Liver (tissue), 8 donors: ENCODE measurements at regions not wholly inside any gene's neighbourhood (a gene's known extent, or its start where the extent isn't known, plus 50 kb on each side); places are given as distances from the start of the nearest gene placed in this dataset.

ENCODE experiments used
- DNase-seq: peaks from one replicate; pipeline ENCODE4 v3.0.0-alpha.2; 2017; ENCODE audit warnings: low spot score
- H3K27ac ChIP-seq, 2 donors: one replicate each; pipeline ENCODE4 v1.7.0; 2013; ENCODE audit warnings: inconsistent platforms in 2 of 2, low read length in 2 of 2, control low read depth in 1 of 2, low read depth in 1 of 2, mild to moderate bottlenecking in 1 of 2
- H3K27me3 ChIP-seq, 4 donors: one replicate each; pipeline versions ENCODE4 v1.6.1 to v1.7.0; 2013; ENCODE audit warnings: low read length in 3 of 4, inconsistent platforms in 1 of 4, mild to moderate bottlenecking in 1 of 4, moderate library complexity in 1 of 4; ENCODE audit not compliant: control insufficient read depth in 4 of 4, insufficient read depth in 4 of 4
- H3K36me3 ChIP-seq, 4 donors: one replicate each; pipeline versions ENCODE4 v1.6.1 to v1.7.0; 2013; ENCODE audit warnings: low read length in 3 of 4, mild to moderate bottlenecking in 3 of 4, low read depth in 1 of 4, moderate library complexity in 1 of 4; ENCODE audit not compliant: control insufficient read depth in 4 of 4, insufficient read depth in 3 of 4
- H3K4me1 ChIP-seq, 4 donors: one replicate each; pipeline versions ENCODE4 v1.6.1 to v1.7.0; 2013; ENCODE audit warnings: low read length in 3 of 4, mild to moderate bottlenecking in 3 of 4, moderate library complexity in 1 of 4; ENCODE audit not compliant: control insufficient read depth in 4 of 4, insufficient read depth in 4 of 4
- H3K4me3 ChIP-seq, 3 donors: one replicate each; pipeline versions ENCODE4 v1.6.1 to v1.7.0; 2013; ENCODE audit warnings: low read length in 3 of 3, control low read depth in 1 of 3, low read depth in 1 of 3, mild to moderate bottlenecking in 1 of 3
- H3K9ac ChIP-seq, 2 donors: one replicate each; pipeline ENCODE4 v1.7.0; 2013; ENCODE audit warnings: low read length in 2 of 2, mild to moderate bottlenecking in 2 of 2, moderate library complexity in 2 of 2, control low read depth in 1 of 2, low read depth in 1 of 2
- H3K9me3 ChIP-seq, 4 donors: one replicate each; pipeline versions ENCODE4 v1.6.1 to v1.7.0; 2013; ENCODE audit warnings: low read length in 3 of 4; ENCODE audit not compliant: control insufficient read depth in 4 of 4
- EGR1 ChIP-seq, 2 donors: IDR thresholded peaks; 2 replicates each; pipeline ENCODE4 v1.6.1; 2016 to 2018; ENCODE audit warnings: antibody characterized with exemption in 2 of 2, low read depth in 2 of 2
- FOXA1 ChIP-seq: IDR thresholded peaks from 2 replicates; pipeline ENCODE4 v1.6.1; 2016; ENCODE audit warnings: antibody characterized with exemption
- FOXA2 ChIP-seq: IDR thresholded peaks from 2 replicates; pipeline ENCODE4 v1.6.1; 2016; ENCODE audit warnings: antibody characterized with exemption
- GABPA ChIP-seq, 2 donors: IDR thresholded peaks in 1 of 2; conservative IDR thresholded peaks in 1 of 2; 2 replicates each; pipeline ENCODE4 v1.6.1; 2016; ENCODE audit warnings: antibody characterized with exemption in 2 of 2, mild to moderate bottlenecking in 1 of 2, moderate library complexity in 1 of 2
- HNF4A ChIP-seq, 2 donors: conservative IDR thresholded peaks; 2 replicates each; pipeline ENCODE4 v1.6.1; 2016; ENCODE audit warnings: antibody characterized with exemption in 2 of 2, mild to moderate bottlenecking in 2 of 2
- JUND ChIP-seq, 2 donors: IDR thresholded peaks; 2 replicates each; pipeline ENCODE4 v1.6.1; 2016; ENCODE audit warnings: antibody characterized with exemption in 2 of 2
- NR2F2 ChIP-seq: IDR thresholded peaks from 2 replicates; pipeline ENCODE4 v1.6.1; 2016; ENCODE audit warnings: antibody characterized with exemption
- RAD21 ChIP-seq, 2 donors: IDR thresholded peaks; 2 replicates each; pipeline ENCODE4 v1.6.1; 2016; ENCODE audit warnings: antibody characterized with exemption in 2 of 2, mild to moderate bottlenecking in 2 of 2
- RXRA ChIP-seq, 2 donors: IDR thresholded peaks; 2 replicates each; pipeline ENCODE4 v1.6.1; 2017 to 2018; ENCODE audit warnings: antibody characterized with exemption in 2 of 2, mild to moderate bottlenecking in 1 of 2
- SP1 ChIP-seq: IDR thresholded peaks from 2 replicates; pipeline ENCODE4 v1.6.1; 2018; ENCODE audit warnings: antibody characterized with exemption, mild to moderate bottlenecking
- TAF1 ChIP-seq: conservative IDR thresholded peaks from 2 replicates; pipeline ENCODE4 v1.6.1; 2016; ENCODE audit warnings: antibody characterized with exemption, mild to moderate bottlenecking
- YY1 ChIP-seq: IDR thresholded peaks from 2 replicates; pipeline ENCODE4 v1.6.1; 2016; ENCODE audit warnings: antibody characterized with exemption, mild to moderate bottlenecking
- WGBS: extraction: QIAGEN DNeasy Blood & Tissue Kit; methylation state at CpG from one replicate; pipeline ENCODE4 v1.1.7; 2013; 5-methylcytosine and 5-hydroxymethylcytosine counted together
- TF ChIP-seq, protein P1 (sequence below): IDR thresholded peaks from 2 replicates; pipeline ENCODE4 v1.6.1; 2016; ENCODE audit warnings: antibody characterized with exemption
- TF ChIP-seq, protein P2 (sequence below): IDR thresholded peaks from 2 replicates; pipeline ENCODE4 v1.6.1; 2016; ENCODE audit warnings: antibody characterized with exemption, mild to moderate bottlenecking
- TF ChIP-seq, protein P3 (sequence below): fragments of 150-350 bp; IDR thresholded peaks from 2 replicates; pipeline ENCODE4 v1.5.1; 2017; ENCODE audit warnings: improper control_type of control experiment, low read depth, low read length; ENCODE audit not compliant: missing input control
- TF ChIP-seq, protein P4 (sequence below): IDR thresholded peaks from 2 replicates; pipeline ENCODE4 v1.6.1; 2016; ENCODE audit warnings: antibody characterized with exemption
- donor health status: healthy.
- donor health status: healthy.
- donor health status: healthy.
- donor health status: healthy.
- donor health status: healthy.

DNA sequence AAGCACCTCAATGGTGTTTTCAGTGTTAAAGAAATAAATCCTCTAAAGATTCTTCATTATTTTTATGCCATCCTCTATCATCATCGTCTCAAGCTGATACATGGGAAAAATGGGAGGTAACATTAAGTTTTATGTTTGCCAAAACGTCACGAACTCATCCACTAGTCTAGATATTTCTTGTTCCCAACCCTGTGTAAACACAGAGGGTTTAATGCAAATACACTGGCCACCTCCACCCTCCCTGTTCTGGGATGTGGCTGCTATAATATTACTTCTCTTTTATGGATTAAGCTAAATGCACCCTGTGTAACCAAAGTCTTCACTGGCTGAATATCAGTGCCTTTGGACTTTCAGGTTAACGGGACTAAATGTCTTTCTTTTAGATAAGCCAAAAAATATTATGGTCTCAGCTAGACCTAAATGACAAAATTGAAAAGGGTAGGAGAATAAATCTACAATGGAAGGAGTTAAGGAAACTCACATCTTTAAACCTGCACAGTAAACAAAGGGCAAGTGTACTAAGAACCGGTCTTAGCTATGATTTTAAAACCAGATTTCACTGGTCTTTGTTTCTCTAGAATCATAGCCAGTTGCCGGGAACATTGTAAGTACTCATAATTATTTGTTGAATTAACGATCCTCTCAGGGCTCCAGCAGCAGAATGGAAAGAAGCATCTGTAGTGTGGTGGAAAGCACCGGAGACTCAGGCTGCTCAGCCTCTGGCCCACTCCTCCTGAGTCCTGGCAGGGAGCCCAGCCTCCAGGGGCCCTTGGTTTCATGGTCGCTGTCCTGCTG, 103.5 kb upstream of the NOCT start:
- no peak for TF ChIP-seq GABPA (IDR thresholded peaks at IDR 0.05 in 1 of 2, conservative IDR thresholded peaks at IDR 0.05 in 1 of 2)
- no peak for TF ChIP-seq RAD21 (IDR thresholded peaks at IDR 0.05)
- TF ChIP-seq SP1: no peak
- TF ChIP-seq, protein P1, sequence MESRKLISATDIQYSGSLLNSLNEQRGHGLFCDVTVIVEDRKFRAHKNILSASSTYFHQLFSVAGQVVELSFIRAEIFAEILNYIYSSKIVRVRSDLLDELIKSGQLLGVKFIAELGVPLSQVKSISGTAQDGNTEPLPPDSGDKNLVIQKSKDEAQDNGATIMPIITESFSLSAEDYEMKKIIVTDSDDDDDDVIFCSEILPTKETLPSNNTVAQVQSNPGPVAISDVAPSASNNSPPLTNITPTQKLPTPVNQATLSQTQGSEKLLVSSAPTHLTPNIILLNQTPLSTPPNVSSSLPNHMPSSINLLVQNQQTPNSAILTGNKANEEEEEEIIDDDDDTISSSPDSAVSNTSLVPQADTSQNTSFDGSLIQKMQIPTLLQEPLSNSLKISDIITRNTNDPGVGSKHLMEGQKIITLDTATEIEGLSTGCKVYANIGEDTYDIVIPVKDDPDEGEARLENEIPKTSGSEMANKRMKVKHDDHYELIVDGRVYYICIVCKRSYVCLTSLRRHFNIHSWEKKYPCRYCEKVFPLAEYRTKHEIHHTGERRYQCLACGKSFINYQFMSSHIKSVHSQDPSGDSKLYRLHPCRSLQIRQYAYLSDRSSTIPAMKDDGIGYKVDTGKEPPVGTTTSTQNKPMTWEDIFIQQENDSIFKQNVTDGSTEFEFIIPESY: no peak
- no peak for TF ChIP-seq HNF4A (conservative IDR thresholded peaks at IDR 0.05)
- no peak for TF ChIP-seq JUND (IDR thresholded peaks at IDR 0.05)
- TF ChIP-seq, protein P2, sequence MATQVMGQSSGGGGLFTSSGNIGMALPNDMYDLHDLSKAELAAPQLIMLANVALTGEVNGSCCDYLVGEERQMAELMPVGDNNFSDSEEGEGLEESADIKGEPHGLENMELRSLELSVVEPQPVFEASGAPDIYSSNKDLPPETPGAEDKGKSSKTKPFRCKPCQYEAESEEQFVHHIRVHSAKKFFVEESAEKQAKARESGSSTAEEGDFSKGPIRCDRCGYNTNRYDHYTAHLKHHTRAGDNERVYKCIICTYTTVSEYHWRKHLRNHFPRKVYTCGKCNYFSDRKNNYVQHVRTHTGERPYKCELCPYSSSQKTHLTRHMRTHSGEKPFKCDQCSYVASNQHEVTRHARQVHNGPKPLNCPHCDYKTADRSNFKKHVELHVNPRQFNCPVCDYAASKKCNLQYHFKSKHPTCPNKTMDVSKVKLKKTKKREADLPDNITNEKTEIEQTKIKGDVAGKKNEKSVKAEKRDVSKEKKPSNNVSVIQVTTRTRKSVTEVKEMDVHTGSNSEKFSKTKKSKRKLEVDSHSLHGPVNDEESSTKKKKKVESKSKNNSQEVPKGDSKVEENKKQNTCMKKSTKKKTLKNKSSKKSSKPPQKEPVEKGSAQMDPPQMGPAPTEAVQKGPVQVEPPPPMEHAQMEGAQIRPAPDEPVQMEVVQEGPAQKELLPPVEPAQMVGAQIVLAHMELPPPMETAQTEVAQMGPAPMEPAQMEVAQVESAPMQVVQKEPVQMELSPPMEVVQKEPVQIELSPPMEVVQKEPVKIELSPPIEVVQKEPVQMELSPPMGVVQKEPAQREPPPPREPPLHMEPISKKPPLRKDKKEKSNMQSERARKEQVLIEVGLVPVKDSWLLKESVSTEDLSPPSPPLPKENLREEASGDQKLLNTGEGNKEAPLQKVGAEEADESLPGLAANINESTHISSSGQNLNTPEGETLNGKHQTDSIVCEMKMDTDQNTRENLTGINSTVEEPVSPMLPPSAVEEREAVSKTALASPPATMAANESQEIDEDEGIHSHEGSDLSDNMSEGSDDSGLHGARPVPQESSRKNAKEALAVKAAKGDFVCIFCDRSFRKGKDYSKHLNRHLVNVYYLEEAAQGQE: no peak
- TF ChIP-seq NR2F2: no peak
- TF ChIP-seq EGR1 (IDR thresholded peaks at IDR 0.05; ENCODE audit: low read depth in 2 of 2): no peak
- TF ChIP-seq FOXA2: no peak
- no peak for TF ChIP-seq TAF1
- TF ChIP-seq, protein P3, sequence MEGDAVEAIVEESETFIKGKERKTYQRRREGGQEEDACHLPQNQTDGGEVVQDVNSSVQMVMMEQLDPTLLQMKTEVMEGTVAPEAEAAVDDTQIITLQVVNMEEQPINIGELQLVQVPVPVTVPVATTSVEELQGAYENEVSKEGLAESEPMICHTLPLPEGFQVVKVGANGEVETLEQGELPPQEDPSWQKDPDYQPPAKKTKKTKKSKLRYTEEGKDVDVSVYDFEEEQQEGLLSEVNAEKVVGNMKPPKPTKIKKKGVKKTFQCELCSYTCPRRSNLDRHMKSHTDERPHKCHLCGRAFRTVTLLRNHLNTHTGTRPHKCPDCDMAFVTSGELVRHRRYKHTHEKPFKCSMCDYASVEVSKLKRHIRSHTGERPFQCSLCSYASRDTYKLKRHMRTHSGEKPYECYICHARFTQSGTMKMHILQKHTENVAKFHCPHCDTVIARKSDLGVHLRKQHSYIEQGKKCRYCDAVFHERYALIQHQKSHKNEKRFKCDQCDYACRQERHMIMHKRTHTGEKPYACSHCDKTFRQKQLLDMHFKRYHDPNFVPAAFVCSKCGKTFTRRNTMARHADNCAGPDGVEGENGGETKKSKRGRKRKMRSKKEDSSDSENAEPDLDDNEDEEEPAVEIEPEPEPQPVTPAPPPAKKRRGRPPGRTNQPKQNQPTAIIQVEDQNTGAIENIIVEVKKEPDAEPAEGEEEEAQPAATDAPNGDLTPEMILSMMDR: no peak
- no peak for DNase-seq
- H3K4me1 ChIP-seq: peaks cover 0 to 5% (median 0%) of the 10 kb centered on the region in 4 donors
- H3K27me3 ChIP-seq: no peaks in the 10 kb centered on the region
- H3K27ac ChIP-seq: no peak overlapping the region
- H3K9ac ChIP-seq: no peak overlapping the region
- 78% methylated on average over 9 of the region's 9 CpGs for WGBS
- H3K9me3 ChIP-seq: no peaks in the 10 kb centered on the region
- H3K36me3 ChIP-seq: no peaks in the 10 kb centered on the region
- no peak overlapping the region for H3K4me3 ChIP-seq

DNA sequence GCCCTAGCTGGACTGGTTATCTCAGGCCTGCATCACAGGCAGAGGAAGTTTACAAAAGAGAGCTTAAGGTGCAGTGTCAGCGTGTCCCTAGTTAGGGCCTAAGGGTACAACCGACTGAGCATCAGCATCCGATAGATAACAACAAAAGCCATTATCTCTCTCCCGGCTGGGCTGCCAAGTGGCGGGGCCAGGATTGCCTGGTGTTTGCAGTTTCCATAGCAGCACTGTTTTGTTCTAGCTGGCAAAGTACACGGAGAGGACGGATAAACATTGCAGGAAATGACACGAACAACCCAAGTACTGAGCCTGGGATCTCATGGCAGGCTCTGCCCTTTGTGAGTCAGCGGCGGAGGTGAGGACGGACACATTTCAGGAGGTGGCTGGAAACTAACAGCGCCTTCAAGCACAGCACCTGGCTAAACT, 104.7 kb upstream of the NOCT start:
- no peaks in the 10 kb centered on the region for H3K36me3 ChIP-seq
- no peak overlapping the region for H3K4me3 ChIP-seq
- H3K27me3 ChIP-seq: no peaks in the 10 kb centered on the region
- no peaks in the 10 kb centered on the region for H3K9me3 ChIP-seq
- peak; percentile 37 for DNase-seq
- WGBS: 15% methylated on average over 12 of the region's 12 CpGs
- peaks cover 0 to 5% (median 0%) of the 10 kb centered on the region in 4 donors for H3K4me1 ChIP-seq
- H3K9ac ChIP-seq: no peak overlapping the region
- no peak overlapping the region for H3K27ac ChIP-seq
- peak; percentile 23 for TF ChIP-seq NR2F2
- TF ChIP-seq, protein P2: peak; percentile 25
- peak in 1 of 2 donors; percentile 76 for TF ChIP-seq JUND (IDR thresholded peaks at IDR 0.05)
- TF ChIP-seq FOXA1: peak; percentile 43
- TF ChIP-seq FOXA2: peak; percentile 32
- TF ChIP-seq YY1: peak; percentile 72
- TF ChIP-seq, protein P1: no peak
- TF ChIP-seq, protein P4, sequence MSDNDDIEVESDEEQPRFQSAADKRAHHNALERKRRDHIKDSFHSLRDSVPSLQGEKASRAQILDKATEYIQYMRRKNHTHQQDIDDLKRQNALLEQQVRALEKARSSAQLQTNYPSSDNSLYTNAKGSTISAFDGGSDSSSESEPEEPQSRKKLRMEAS: peak; percentile 16
- peak; percentile 82 for TF ChIP-seq SP1
- peak; percentile 31 to 52 for TF ChIP-seq RXRA (IDR thresholded peaks at IDR 0.05)
- TF ChIP-seq HNF4A (conservative IDR thresholded peaks at IDR 0.05): peak in 1 of 2 donors; percentile 70
- no peak for TF ChIP-seq TAF1
- TF ChIP-seq RAD21 (IDR thresholded peaks at IDR 0.05): peak in 1 of 2 donors; percentile 31
- TF ChIP-seq EGR1 (IDR thresholded peaks at IDR 0.05; ENCODE audit: low read depth in 2 of 2): no peak
